A549 (cell line): ENCODE measurements at regions not wholly inside any gene's neighbourhood (a gene's known extent, or its start where the extent isn't known, plus 50 kb on each side); places are given as distances from the start of the nearest gene placed in this dataset.

ENCODE experiments used
- ATAC-seq, 2 experiments: fragments of 200-7000 bp in 1 of 2; fragments of >200 bp in 1 of 2; cut with Nextera tagmentation in 1 of 2; cut with Tn5 transposase in 1 of 2; 3 replicates each; pipeline versions ENCODE4 v1.8.0 to v1.9.1; 2018 to 2020; ENCODE audit warnings: mild to moderate bottlenecking in 1 of 2, moderate library complexity in 1 of 2
- CTCF ChIA-PET: fragments of 300-600 bp; sonication (Branson Sonifier 250); formaldehyde crosslinking; extraction: SDS; loops from one replicate; lab custom pipeline; 2021; ENCODE audit warnings: antibody characterized with exemption, inconsistent platforms; lab: Yijun Ruan, JAX
- POLR2A ChIA-PET: fragments of 350-600 bp; formaldehyde crosslinking; extraction: SDS; loops from one replicate; lab custom pipeline; 2021; ENCODE audit warnings: antibody characterized with exemption, inconsistent platforms; lab: Yijun Ruan, JAX
- DNase-seq, 2 experiments: peaks; one replicate each; pipeline versions ENCODE4 v3.0.0 to v3.0.0-alpha.2; 2011 to 2016; ENCODE audit warnings: low read depth in 1 of 2, low spot score in 1 of 2
- FAIRE-seq: peaks from 2 replicates; lab custom pipeline; 2011; peaks lifted over from hg19 to GRCh38; lab: Jason Lieb, UNC
- H3K27ac ChIP-seq, 2 experiments: fragments of >200 bp; sonication (Bioruptor Twin); formaldehyde crosslinking; 3 replicates each; pipeline ENCODE4 v1.5.1; 2016 to 2017
- H3K4me1 ChIP-seq: fragments of >200 bp; sonication (Bioruptor Twin); formaldehyde crosslinking; 3 replicates; pipeline ENCODE4 v1.6.1; 2016
- H3K4me2 ChIP-seq: fragments of >200 bp; sonication (Bioruptor Twin); formaldehyde crosslinking; 3 replicates; pipeline ENCODE4 v1.6.1; 2016
- H3K4me3 ChIP-seq: fragments of >200 bp; sonication (Bioruptor Twin); formaldehyde crosslinking; 3 replicates; pipeline ENCODE4 v1.5.1; 2016
- H3K9me3 ChIP-seq: fragments of >200 bp; sonication (Bioruptor Twin); formaldehyde crosslinking; 3 replicates; pipeline ENCODE4 v1.6.1; 2016
- CBX2 ChIP-seq: fragments of 200-600 bp; sonication (generic); IDR thresholded peaks from 2 replicates; pipeline ENCODE4 v1.6.1; 2016; ENCODE audit warnings: low read depth, mild to moderate bottlenecking, borderline replicate concordance
- CBX8 ChIP-seq: fragments of 200-600 bp; sonication (generic); IDR thresholded peaks from 2 replicates; pipeline ENCODE4 v1.6.1; 2016
- ESRRA ChIP-seq: fragments of 150-350 bp; IDR thresholded peaks from 2 replicates; pipeline ENCODE4 v1.6.1; 2014; ENCODE audit warnings: mild to moderate bottlenecking, low read length, borderline replicate concordance
- FOSB ChIP-seq: fragments of 250-450 bp; sonication (Bioruptor Pico); IDR thresholded peaks from 2 replicates; pipeline ENCODE4 v1.5.0; 2020; ENCODE audit warnings: mild to moderate bottlenecking, moderate library complexity
- HDAC2 ChIP-seq: fragments of 200-600 bp; sonication (generic); IDR thresholded peaks from 2 replicates; pipeline ENCODE4 v1.6.1; 2016
- HOXA7 ChIP-seq: fragments of 250-450 bp; sonication (Bioruptor Pico); IDR thresholded peaks from 2 replicates; pipeline ENCODE4 v1.5.0; 2020; ENCODE audit warnings: mild to moderate bottlenecking, moderate library complexity
- HOXB13 ChIP-seq: fragments of 250-450 bp; sonication (Bioruptor Pico); IDR thresholded peaks from 2 replicates; pipeline ENCODE4 v1.5.0; 2020; ENCODE audit warnings: low read depth, mild to moderate bottlenecking, moderate library complexity
- HOXB5 ChIP-seq: fragments of 250-450 bp; sonication (Bioruptor Pico); IDR thresholded peaks from 2 replicates; pipeline ENCODE4 v1.5.0; 2020; ENCODE audit warnings: mild to moderate bottlenecking, moderate library complexity
- JUN ChIP-seq, 2 experiments: fragments of >200 bp; sonication (Bioruptor Twin); formaldehyde crosslinking; IDR thresholded peaks; 2 replicates in 1 of 2; 3 replicates in 1 of 2; pipeline ENCODE4 v1.6.1; 2016 to 2017
- JUNB ChIP-seq: fragments of >200 bp; sonication (Bioruptor Twin); formaldehyde crosslinking; IDR thresholded peaks from 2 replicates; pipeline ENCODE4 v1.6.1; 2016
- KDM5A ChIP-seq: fragments of 200-600 bp; sonication (generic); IDR thresholded peaks from 2 replicates; pipeline ENCODE4 v1.6.1; 2016; ENCODE audit warnings: antibody characterized with exemption, mild to moderate bottlenecking
- MAZ ChIP-seq: fragments of 150-350 bp; IDR thresholded peaks from 2 replicates; pipeline ENCODE4 v1.6.1; 2014; ENCODE audit warnings: antibody characterized with exemption, low read depth, low read length, borderline replicate concordance
- MYC ChIP-seq: IDR thresholded peaks from 2 replicates; pipeline ENCODE4 v1.6.1; 2012; ENCODE audit warnings: mild to moderate bottlenecking, inconsistent platforms, low read length, improper control_type of control experiment, borderline replicate concordance
- PHF8 ChIP-seq: fragments of 200-600 bp; sonication (generic); IDR thresholded peaks from 2 replicates; pipeline ENCODE4 v1.6.1; 2016; ENCODE audit warnings: low read depth, mild to moderate bottlenecking, antibody characterized with exemption, moderate library complexity, borderline replicate concordance
- POLR2AphosphoS2 ChIP-seq: conservative IDR thresholded peaks from 2 replicates; pipeline ENCODE4 v1.6.1; 2012; ENCODE audit warnings: low read length, improper control_type of control experiment, inconsistent platforms
- RFX5 ChIP-seq: fragments of 450-650 bp; IDR thresholded peaks from 2 replicates; pipeline ENCODE4 v1.7.1; 2014; ENCODE audit warnings: antibody characterized with exemption, mild to moderate bottlenecking, moderate library complexity
- SMC3 ChIP-seq: fragments of >200 bp; sonication (Bioruptor Twin); formaldehyde crosslinking; IDR thresholded peaks from 3 replicates; pipeline ENCODE4 v1.6.1; 2018; ENCODE audit warnings: inconsistent platforms
- ZC3H11A ChIP-seq: fragments of 450-650 bp; IDR thresholded peaks from 2 replicates; pipeline ENCODE4 v1.6.1; 2014; ENCODE audit warnings: antibody characterized with exemption, mild to moderate bottlenecking
- WGBS: methylation state at CpG from one replicate; pipeline ENCODE4 v1.1.6; 2017; ENCODE audit errors: missing lambda C conversion rate; 5-methylcytosine and 5-hydroxymethylcytosine counted together
- TF ChIP-seq, protein P1 (sequence below): fragments of >200 bp; sonication (Bioruptor Twin); formaldehyde crosslinking; IDR thresholded peaks from 3 replicates; pipeline ENCODE4 v1.6.1; 2016
- TF ChIP-seq, protein P2 (sequence below): fragments of 200-600 bp; sonication (generic); IDR thresholded peaks from 2 replicates; pipeline ENCODE4 v1.6.1; 2016; ENCODE audit warnings: antibody characterized with exemption, mild to moderate bottlenecking, moderate library complexity
- TF ChIP-seq, protein P3 (sequence below): fragments of >200 bp; sonication (Bioruptor Twin); formaldehyde crosslinking; IDR thresholded peaks from 3 replicates; pipeline ENCODE4 v1.5.1; 2016
- TF ChIP-seq, protein P4 (sequence below): fragments of 250-450 bp; sonication (Bioruptor Pico); IDR thresholded peaks from 2 replicates; pipeline ENCODE4 v1.5.0; 2020; ENCODE audit warnings: low read depth, mild to moderate bottlenecking, moderate library complexity
- TF ChIP-seq, protein P5 (sequence below): IDR thresholded peaks from 2 replicates; pipeline ENCODE4 v1.6.1; 2012

DNA sequence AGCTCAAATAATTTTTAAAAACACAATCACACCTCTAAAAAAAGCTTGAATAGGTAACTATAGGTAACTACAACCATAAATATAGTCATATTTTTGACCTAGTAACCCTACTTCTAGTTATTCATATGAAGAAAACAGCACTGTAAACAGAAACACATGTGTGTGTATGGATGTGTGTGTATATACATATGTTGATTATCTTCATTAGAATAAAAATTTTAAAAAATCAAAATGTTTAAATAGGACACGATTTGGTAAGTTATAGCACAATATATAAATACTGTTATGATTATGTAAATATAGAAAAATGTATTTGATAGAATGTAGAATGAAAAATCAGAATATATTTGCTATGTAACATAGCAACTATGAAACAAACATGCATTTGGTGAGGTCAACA lies 258.1 kb upstream of the GK2 start:
- ChIA-PET CTCF (no interaction called here), POLR2A (no interaction called here)
- Histone ChIP-seq H3K4me2 (no peak overlapping the region), H3K4me1 (no peaks in the 10 kb centered on the region), H3K9me3 (no peaks in the 10 kb centered on the region), H3K4me3 (no peak overlapping the region)
- ATAC-seq, result no peak
- WGBS, result 0% methylated on average over 1 of the region's 1 CpG
- TF ChIP-seq MAZ, result no peak
- no peak for TF ChIP-seq SMC3
- no peak for TF ChIP-seq HOXA7
- no peak for TF ChIP-seq HDAC2
- TF ChIP-seq HOXB5 (CRISPR knock-in tag), result no peak
- TF ChIP-seq, protein P1, sequence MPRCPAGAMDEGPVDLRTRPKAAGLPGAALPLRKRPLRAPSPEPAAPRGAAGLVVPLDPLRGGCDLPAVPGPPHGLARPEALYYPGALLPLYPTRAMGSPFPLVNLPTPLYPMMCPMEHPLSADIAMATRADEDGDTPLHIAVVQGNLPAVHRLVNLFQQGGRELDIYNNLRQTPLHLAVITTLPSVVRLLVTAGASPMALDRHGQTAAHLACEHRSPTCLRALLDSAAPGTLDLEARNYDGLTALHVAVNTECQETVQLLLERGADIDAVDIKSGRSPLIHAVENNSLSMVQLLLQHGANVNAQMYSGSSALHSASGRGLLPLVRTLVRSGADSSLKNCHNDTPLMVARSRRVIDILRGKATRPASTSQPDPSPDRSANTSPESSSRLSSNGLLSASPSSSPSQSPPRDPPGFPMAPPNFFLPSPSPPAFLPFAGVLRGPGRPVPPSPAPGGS, result no peak
- TF ChIP-seq JUNB, result no peak
- TF ChIP-seq, protein P2, sequence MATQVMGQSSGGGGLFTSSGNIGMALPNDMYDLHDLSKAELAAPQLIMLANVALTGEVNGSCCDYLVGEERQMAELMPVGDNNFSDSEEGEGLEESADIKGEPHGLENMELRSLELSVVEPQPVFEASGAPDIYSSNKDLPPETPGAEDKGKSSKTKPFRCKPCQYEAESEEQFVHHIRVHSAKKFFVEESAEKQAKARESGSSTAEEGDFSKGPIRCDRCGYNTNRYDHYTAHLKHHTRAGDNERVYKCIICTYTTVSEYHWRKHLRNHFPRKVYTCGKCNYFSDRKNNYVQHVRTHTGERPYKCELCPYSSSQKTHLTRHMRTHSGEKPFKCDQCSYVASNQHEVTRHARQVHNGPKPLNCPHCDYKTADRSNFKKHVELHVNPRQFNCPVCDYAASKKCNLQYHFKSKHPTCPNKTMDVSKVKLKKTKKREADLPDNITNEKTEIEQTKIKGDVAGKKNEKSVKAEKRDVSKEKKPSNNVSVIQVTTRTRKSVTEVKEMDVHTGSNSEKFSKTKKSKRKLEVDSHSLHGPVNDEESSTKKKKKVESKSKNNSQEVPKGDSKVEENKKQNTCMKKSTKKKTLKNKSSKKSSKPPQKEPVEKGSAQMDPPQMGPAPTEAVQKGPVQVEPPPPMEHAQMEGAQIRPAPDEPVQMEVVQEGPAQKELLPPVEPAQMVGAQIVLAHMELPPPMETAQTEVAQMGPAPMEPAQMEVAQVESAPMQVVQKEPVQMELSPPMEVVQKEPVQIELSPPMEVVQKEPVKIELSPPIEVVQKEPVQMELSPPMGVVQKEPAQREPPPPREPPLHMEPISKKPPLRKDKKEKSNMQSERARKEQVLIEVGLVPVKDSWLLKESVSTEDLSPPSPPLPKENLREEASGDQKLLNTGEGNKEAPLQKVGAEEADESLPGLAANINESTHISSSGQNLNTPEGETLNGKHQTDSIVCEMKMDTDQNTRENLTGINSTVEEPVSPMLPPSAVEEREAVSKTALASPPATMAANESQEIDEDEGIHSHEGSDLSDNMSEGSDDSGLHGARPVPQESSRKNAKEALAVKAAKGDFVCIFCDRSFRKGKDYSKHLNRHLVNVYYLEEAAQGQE, result no peak
- no peak for TF ChIP-seq FOSB
- TF ChIP-seq JUN (IDR thresholded peaks at IDR 0.05), result no peak
- no peak for TF ChIP-seq POLR2AphosphoS2
- TF ChIP-seq ESRRA, result no peak
- TF ChIP-seq, protein P3, sequence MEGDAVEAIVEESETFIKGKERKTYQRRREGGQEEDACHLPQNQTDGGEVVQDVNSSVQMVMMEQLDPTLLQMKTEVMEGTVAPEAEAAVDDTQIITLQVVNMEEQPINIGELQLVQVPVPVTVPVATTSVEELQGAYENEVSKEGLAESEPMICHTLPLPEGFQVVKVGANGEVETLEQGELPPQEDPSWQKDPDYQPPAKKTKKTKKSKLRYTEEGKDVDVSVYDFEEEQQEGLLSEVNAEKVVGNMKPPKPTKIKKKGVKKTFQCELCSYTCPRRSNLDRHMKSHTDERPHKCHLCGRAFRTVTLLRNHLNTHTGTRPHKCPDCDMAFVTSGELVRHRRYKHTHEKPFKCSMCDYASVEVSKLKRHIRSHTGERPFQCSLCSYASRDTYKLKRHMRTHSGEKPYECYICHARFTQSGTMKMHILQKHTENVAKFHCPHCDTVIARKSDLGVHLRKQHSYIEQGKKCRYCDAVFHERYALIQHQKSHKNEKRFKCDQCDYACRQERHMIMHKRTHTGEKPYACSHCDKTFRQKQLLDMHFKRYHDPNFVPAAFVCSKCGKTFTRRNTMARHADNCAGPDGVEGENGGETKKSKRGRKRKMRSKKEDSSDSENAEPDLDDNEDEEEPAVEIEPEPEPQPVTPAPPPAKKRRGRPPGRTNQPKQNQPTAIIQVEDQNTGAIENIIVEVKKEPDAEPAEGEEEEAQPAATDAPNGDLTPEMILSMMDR, result no peak
- TF ChIP-seq ZC3H11A, result no peak
- TF ChIP-seq, protein P4, sequence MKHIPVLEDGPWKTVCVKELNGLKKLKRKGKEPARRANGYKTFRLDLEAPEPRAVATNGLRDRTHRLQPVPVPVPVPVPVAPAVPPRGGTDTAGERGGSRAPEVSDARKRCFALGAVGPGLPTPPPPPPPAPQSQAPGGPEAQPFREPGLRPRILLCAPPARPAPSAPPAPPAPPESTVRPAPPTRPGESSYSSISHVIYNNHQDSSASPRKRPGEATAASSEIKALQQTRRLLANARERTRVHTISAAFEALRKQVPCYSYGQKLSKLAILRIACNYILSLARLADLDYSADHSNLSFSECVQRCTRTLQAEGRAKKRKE, result no peak
- no peak for TF ChIP-seq KDM5A
- TF ChIP-seq, protein P5, sequence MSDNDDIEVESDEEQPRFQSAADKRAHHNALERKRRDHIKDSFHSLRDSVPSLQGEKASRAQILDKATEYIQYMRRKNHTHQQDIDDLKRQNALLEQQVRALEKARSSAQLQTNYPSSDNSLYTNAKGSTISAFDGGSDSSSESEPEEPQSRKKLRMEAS, result no peak
- TF ChIP-seq MYC, result no peak
- TF ChIP-seq CBX8, result no peak
- no peak for TF ChIP-seq PHF8
- TF ChIP-seq, all 56 proteins: peak for 0
- H3K27ac ChIP-seq, result no peak overlapping the region
- FAIRE-seq (no peak), DNase-seq (no peak)

DNA sequence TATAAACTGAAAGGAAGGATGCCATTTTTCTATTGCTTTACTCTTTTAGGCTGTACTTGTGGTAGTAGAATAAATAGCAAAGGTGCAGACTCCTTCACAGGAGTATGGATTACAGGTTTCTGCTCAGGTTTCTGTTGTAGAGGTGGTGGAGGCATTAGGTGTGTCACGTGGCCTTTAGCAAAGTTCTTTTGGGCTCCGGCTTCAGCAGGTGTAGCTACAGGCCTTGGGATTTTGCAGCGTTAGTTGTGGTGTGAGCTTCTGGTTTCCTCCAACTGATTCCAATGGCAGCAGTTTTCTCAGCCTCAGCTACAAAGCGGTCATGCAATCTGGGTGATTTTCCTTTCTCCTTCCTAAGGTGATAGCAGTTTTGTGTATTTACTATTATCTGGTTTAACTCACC lies 255.8 kb upstream of the GK2 start:
- no peak overlapping the region for H3K27ac ChIP-seq
- H3K4me2 ChIP-seq, result no peak overlapping the region
- H3K9me3 ChIP-seq, result no peaks in the 10 kb centered on the region
- no peak for FAIRE-seq
- 55% methylated on average over 4 of the region's 4 CpGs for WGBS
- ChIA-PET POLR2A (no interaction called here), CTCF (no interaction called here)
- no peak for DNase-seq
- no peak for ATAC-seq
- no peak overlapping the region for H3K4me3 ChIP-seq
- H3K4me1 ChIP-seq, result no peaks in the 10 kb centered on the region
- TF ChIP-seq PHF8, result no peak
- TF ChIP-seq RFX5, result no peak
- TF ChIP-seq CBX8, result no peak
- no peak for TF ChIP-seq HOXB13 (CRISPR knock-in tag)
- no peak for TF ChIP-seq CBX2
- TF ChIP-seq, protein P3, result no peak
- TF ChIP-seq, protein P2, result no peak
- TF ChIP-seq, protein P1, result no peak
- no peak for TF ChIP-seq MAZ
